SU-DHL-6 (cell line): ENCODE measurements at regions not wholly inside any gene's neighbourhood (a gene's known extent, or its start where the extent isn't known, plus 50 kb on each side); places are given as distances from the start of the nearest gene placed in this dataset.

Experiments
- EZH2phosphoT487 ChIP-seq: fragments of 200-600 bp; sonication (generic), shearing (Covaris generic); conservative IDR thresholded peaks from 2 replicates; pipeline ENCODE4 v1.6.1; 2018; ENCODE audit warnings: mild to moderate bottlenecking, antibody characterized with exemption, low read length, moderate library complexity, mixed read lengths
- TF ChIP-seq, protein P1 (sequence below): fragments of 200-600 bp; sonication (generic); IDR thresholded peaks from one replicate; pipeline ENCODE4 v1.5.1; 2017; ENCODE audit warnings: antibody characterized with exemption, mild to moderate bottlenecking, low read length, moderate library complexity; ENCODE audit not compliant: insufficient read depth, poor library complexity, severe bottlenecking

DNA sequence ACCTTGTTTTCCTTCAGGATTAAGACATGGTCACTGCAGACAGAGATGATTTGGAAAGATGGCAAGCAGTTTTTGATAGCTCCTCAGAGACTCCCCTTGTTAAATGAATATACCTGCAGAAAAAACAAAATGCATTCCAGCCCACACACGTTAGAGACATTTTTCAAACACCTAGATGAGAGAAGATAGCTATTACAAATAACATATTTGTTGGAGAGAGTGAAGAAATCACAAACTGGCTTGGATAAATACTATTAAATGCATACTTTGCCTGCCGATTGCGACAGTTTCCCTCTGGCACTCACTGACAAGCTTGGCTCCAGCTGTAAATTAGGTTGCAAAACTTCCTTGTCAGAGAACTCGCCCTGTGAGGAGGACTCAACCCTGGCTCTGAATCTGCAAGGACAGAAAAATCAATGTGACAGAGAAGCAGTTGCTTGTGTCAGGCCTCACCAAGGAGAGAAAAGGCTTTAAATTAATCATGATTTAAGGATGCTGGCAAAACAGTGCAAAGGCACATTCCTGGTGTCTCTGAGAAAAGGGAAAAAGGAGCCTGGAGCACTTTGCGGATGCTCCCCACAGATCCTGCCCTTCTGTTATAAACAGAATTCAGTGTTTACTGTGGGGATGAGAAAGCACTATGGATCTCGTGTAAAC is 423.7 kb upstream of the MARCKS start:
- TF ChIP-seq, protein P1, sequence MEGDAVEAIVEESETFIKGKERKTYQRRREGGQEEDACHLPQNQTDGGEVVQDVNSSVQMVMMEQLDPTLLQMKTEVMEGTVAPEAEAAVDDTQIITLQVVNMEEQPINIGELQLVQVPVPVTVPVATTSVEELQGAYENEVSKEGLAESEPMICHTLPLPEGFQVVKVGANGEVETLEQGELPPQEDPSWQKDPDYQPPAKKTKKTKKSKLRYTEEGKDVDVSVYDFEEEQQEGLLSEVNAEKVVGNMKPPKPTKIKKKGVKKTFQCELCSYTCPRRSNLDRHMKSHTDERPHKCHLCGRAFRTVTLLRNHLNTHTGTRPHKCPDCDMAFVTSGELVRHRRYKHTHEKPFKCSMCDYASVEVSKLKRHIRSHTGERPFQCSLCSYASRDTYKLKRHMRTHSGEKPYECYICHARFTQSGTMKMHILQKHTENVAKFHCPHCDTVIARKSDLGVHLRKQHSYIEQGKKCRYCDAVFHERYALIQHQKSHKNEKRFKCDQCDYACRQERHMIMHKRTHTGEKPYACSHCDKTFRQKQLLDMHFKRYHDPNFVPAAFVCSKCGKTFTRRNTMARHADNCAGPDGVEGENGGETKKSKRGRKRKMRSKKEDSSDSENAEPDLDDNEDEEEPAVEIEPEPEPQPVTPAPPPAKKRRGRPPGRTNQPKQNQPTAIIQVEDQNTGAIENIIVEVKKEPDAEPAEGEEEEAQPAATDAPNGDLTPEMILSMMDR: no peak
- no peak for TF ChIP-seq EZH2phosphoT487
